B cell (primary cell): ENCODE measurements at regions not wholly inside any gene's neighbourhood (a gene's known extent, or its start where the extent isn't known, plus 50 kb on each side); places are given as distances from the start of the nearest gene placed in this dataset.

Source experiments
- ATAC-seq: fragments of 200-7000 bp; cut with Tn5 transposase; one replicate; pipeline ENCODE4 v1.10.0; 2021; ENCODE audit warnings: low read depth, mild to moderate bottlenecking, moderate number of reproducible peaks, moderate library complexity
- CTCF ChIA-PET: fragments of 350-600 bp; sonication (Branson Sonifier 250); formaldehyde crosslinking; loops from one replicate; lab custom pipeline; 2021; ENCODE audit warnings: antibody characterized with exemption, inconsistent platforms; lab: Charles Lee
- POLR2A ChIA-PET: fragments of 350-600 bp; sonication (Branson Sonifier 250); formaldehyde crosslinking; loops from one replicate; lab custom pipeline; 2021; ENCODE audit warnings: antibody characterized with exemption; lab: Charles Lee
- DNase-seq: peaks from one replicate; pipeline ENCODE4 v3.0.0; 2013
- H2AFZ ChIP-seq: 2 replicates; pipeline ENCODE4 v1.6.1; 2012; ENCODE audit warnings: mild to moderate bottlenecking, low read depth, low read length; ENCODE audit not compliant: insufficient read depth, poor library complexity, severe bottlenecking
- H3K27ac ChIP-seq, 2 donors: 1 replicate in 1 of 2; 2 replicates in 1 of 2; pipeline ENCODE4 v1.5.1; 2012 to 2013; ENCODE audit warnings: low read length in 2 of 2, mild to moderate bottlenecking in 2 of 2, moderate library complexity in 1 of 2
- H3K27me3 ChIP-seq, 4 experiments: fragments of 200-600 bp in 1 of 4; sonication (generic) in 1 of 4; replicated peaks in 1 of 4; 1 replicate in 2 of 4; 2 replicates in 2 of 4; pipeline versions ENCODE4 v1.6.1 to v1.7.0; 2013 to 2016; ENCODE audit warnings: low read length in 3 of 4, mild to moderate bottlenecking in 2 of 4, mixed read lengths in 1 of 4, moderate library complexity in 1 of 4; ENCODE audit not compliant: insufficient read depth in 4 of 4, control insufficient read depth in 3 of 4; ENCODE audit errors: control extremely low read depth in 1 of 4
- H3K36me3 ChIP-seq, 2 experiments: replicated peaks in 1 of 2; 1 replicate in 1 of 2; 2 replicates in 1 of 2; pipeline versions ENCODE4 v1.6.1 to v1.7.1; 2013; ENCODE audit warnings: low read length in 1 of 2; ENCODE audit not compliant: insufficient read depth in 2 of 2, control insufficient read depth in 1 of 2; ENCODE audit errors: control extremely low read depth in 1 of 2, extremely low read depth in 1 of 2
- H3K4me1 ChIP-seq, 2 donors: fragments of 200-600 bp in 1 of 2; sonication (generic) in 1 of 2; 1 replicate in 1 of 2; 2 replicates in 1 of 2; pipeline versions ENCODE4 v1.5.1 to v1.6.1; 2013 to 2017; ENCODE audit warnings: low read length in 2 of 2; ENCODE audit not compliant: control insufficient read depth in 2 of 2, insufficient read depth in 2 of 2
- H3K4me2 ChIP-seq: replicated peaks from 2 replicates; pipeline ENCODE3; 2012; ENCODE audit warnings: mild to moderate bottlenecking, low read depth, low read length; ENCODE audit not compliant: poor library complexity, severe bottlenecking
- H3K4me3 ChIP-seq, 5 experiments: fragments of 200-600 bp in 1 of 5; sonication (generic) in 1 of 5; 1 replicate in 3 of 5; 2 replicates in 2 of 5; pipeline versions ENCODE4 v1.5.1 to v1.7.0; 2011 to 2016; ENCODE audit warnings: low read length in 4 of 5, mild to moderate bottlenecking in 4 of 5, low read depth in 2 of 5, control low read depth in 1 of 5, moderate library complexity in 1 of 5; ENCODE audit not compliant: insufficient read depth in 1 of 5; ENCODE audit errors: control extremely low read depth in 1 of 5, extremely low read depth in 1 of 5
- H3K79me2 ChIP-seq: fragments of 200-600 bp; sonication (generic); one replicate; pipeline ENCODE4 v1.6.0; 2016; ENCODE audit warnings: low read length; ENCODE audit not compliant: control insufficient read depth, insufficient read depth
- H3K9ac ChIP-seq: fragments of 200-600 bp; sonication (generic); 2 replicates; pipeline ENCODE4 v1.6.1; 2017; ENCODE audit warnings: mild to moderate bottlenecking, low read length, moderate library complexity
- H3K9me3 ChIP-seq, 3 donors: one replicate each; pipeline versions ENCODE4 v1.6.1 to v1.7.1; 2013; ENCODE audit warnings: low read length in 2 of 3; ENCODE audit not compliant: control insufficient read depth in 2 of 3, insufficient read depth in 1 of 3; ENCODE audit errors: control extremely low read depth in 1 of 3
- H4K20me1 ChIP-seq: 2 replicates; pipeline ENCODE4 v1.6.0; 2012; ENCODE audit warnings: mild to moderate bottlenecking, low read length; ENCODE audit not compliant: insufficient read depth, control insufficient read depth, poor library complexity, severe bottlenecking
- H3K27ac Mint-ChIP-seq: one replicate; pipeline ENCODE4 v1.8.0; 2021; ENCODE audit warnings: mixed read lengths
- H3K27me3 Mint-ChIP-seq: one replicate; pipeline ENCODE4 v1.8.0; 2021; ENCODE audit warnings: mixed read lengths
- H3K4me1 Mint-ChIP-seq: one replicate; pipeline ENCODE4 v1.8.0; 2021; ENCODE audit warnings: mixed read lengths
- H3K4me3 Mint-ChIP-seq: one replicate; pipeline ENCODE4 v1.8.0; 2021; ENCODE audit warnings: mixed read lengths
- H3K9me3 Mint-ChIP-seq: one replicate; pipeline ENCODE4 v1.8.0; 2022; ENCODE audit warnings: mixed read lengths; ENCODE audit not compliant: insufficient read depth
- CTCF ChIP-seq: fragments of 200-600 bp; IDR thresholded peaks from one replicate; pipeline ENCODE4 v1.8.0; 2022; ENCODE audit warnings: antibody characterized with exemption, mild to moderate bottlenecking
- EZH2 ChIP-seq: IDR thresholded peaks from 2 replicates; pipeline ENCODE4 v1.6.1; 2012; ENCODE audit warnings: borderline replicate concordance, low read depth, mild to moderate bottlenecking, moderate library complexity, low read length; ENCODE audit not compliant: insufficient read depth, poor library complexity, severe bottlenecking
- WGBS: methylation state at CpG from one replicate; pipeline ENCODE4 v1.1.5; 2013; ENCODE audit warnings: missing lambda C conversion rate; ENCODE audit not compliant: insufficient coverage; 5-methylcytosine and 5-hydroxymethylcytosine counted together
- intact Hi-C: fragments of 100-400 bp; cut with micrococcal nuclease; formaldehyde crosslinking; loops from one replicate; pipeline ENCODE4 v1.10.0; 2022

GRCh38 chr19:31439270-31439573, 90.0 kb upstream of the TSHZ3 start:
- H3K4me1 Mint-ChIP-seq = no peaks in the 10 kb centered on the region
- ATAC-seq (no peak), DNase-seq (no peak)
- no peaks in the 10 kb centered on the region for H3K4me1 ChIP-seq
- no peak overlapping the region for H2AFZ ChIP-seq
- H3K27me3 Mint-ChIP-seq = no peaks in the 10 kb centered on the region
- no peaks in the 10 kb centered on the region for H4K20me1 ChIP-seq
- TF ChIP-seq CTCF (no peak), EZH2 (no peak)
- H3K4me3 ChIP-seq = no peak overlapping the region
- H3K9me3 Mint-ChIP-seq = peaks cover 7% of the 10 kb centered on the region
- H3K4me3 Mint-ChIP-seq = no peak overlapping the region
- no peaks in the 10 kb centered on the region for H3K36me3 ChIP-seq
- intact Hi-C loops = no loop called here
- H3K4me2 ChIP-seq = no peak overlapping the region
- no peaks in the 10 kb centered on the region for H3K27me3 ChIP-seq
- ChIA-PET POLR2A (no interaction called here), CTCF (no interaction called here)
- peaks cover 0 to 20% (median 10%) of the 10 kb centered on the region in 3 donors for H3K9me3 ChIP-seq
- H3K27ac Mint-ChIP-seq = no peak overlapping the region
- H3K9ac ChIP-seq = no peak overlapping the region
- no peaks in the 10 kb centered on the region for H3K79me2 ChIP-seq
- WGBS = 81% methylated on average over 4 of the region's 4 CpGs
- no peak overlapping the region for H3K27ac ChIP-seq

- no peak for ATAC-seq
- no peak for DNase-seq
- Mint-ChIP-seq H3K4me3 (no peak overlapping the region), H3K4me1 (no peaks in the 10 kb centered on the region), H3K27me3 (no peaks in the 10 kb centered on the region), H3K27ac (no peak overlapping the region), H3K9me3 (peaks cover 4% of the 10 kb centered on the region)
- H3K4me2 ChIP-seq = no peak overlapping the region
- POLR2A ChIA-PET = no interaction called here
- no peaks in the 10 kb centered on the region for H3K36me3 ChIP-seq
- no peak for TF ChIP-seq EZH2
- no peak for TF ChIP-seq CTCF
- no peaks in the 10 kb centered on the region for H4K20me1 ChIP-seq
- 100% methylated on average over 2 of the region's 4 CpGs for WGBS
- H3K9me3 ChIP-seq = peaks cover 0 to 24% (median 0%) of the 10 kb centered on the region in 3 donors
- no peak overlapping the region for H3K4me3 ChIP-seq
- no peak overlapping the region for H2AFZ ChIP-seq
- no peaks in the 10 kb centered on the region for H3K79me2 ChIP-seq
- CTCF ChIA-PET = no interaction called here
- no peaks in the 10 kb centered on the region for H3K27me3 ChIP-seq
- no peak overlapping the region for H3K9ac ChIP-seq
- no peak overlapping the region for H3K27ac ChIP-seq
- H3K4me1 ChIP-seq = no peaks in the 10 kb centered on the region
- intact Hi-C loops = no loop called here
Observed at GRCh38 chr19:31444931-31445330, 95.7 kb upstream of the TSHZ3 start.
